NT2/D1 (cell line): ENCODE measurements at regions not wholly inside any gene's neighbourhood (a gene's known extent, or its start where the extent isn't known, plus 50 kb on each side); places are given as distances from the start of the nearest gene placed in this dataset.

Source experiments
- DNase-seq: peaks from one replicate; pipeline ENCODE4 v3.0.0-alpha.2; 2011; ENCODE audit warnings: low read depth, low spot score
- H3K27me3 ChIP-seq: 2 replicates; pipeline ENCODE4 v1.6.0; 2011; ENCODE audit warnings: mild to moderate bottlenecking; ENCODE audit not compliant: insufficient read length, insufficient read depth
- H3K36me3 ChIP-seq: 2 replicates; pipeline ENCODE4 v1.6.1; 2011; ENCODE audit warnings: mild to moderate bottlenecking, low read length, mixed read lengths; ENCODE audit not compliant: insufficient read depth, insufficient read length
- H3K4me1 ChIP-seq: 2 replicates; pipeline ENCODE4 v1.5.1; 2011; ENCODE audit not compliant: insufficient read depth, insufficient read length
- H3K4me3 ChIP-seq: 2 replicates; pipeline ENCODE4 v1.5.1; 2011; ENCODE audit warnings: low read depth; ENCODE audit not compliant: insufficient read length
- H3K9ac ChIP-seq: 2 replicates; pipeline ENCODE4 v1.6.0; 2011; ENCODE audit warnings: low read depth; ENCODE audit not compliant: insufficient read length
- H3K9me3 ChIP-seq: 2 replicates; pipeline ENCODE4 v1.5.1; 2011; ENCODE audit warnings: mild to moderate bottlenecking, low read length; ENCODE audit not compliant: insufficient read depth
- SUZ12 ChIP-seq: IDR thresholded peaks from 2 replicates; pipeline ENCODE4 v1.6.1; 2011; ENCODE audit not compliant: insufficient read length, insufficient read depth; ENCODE audit errors: extremely low read depth
- YY1 ChIP-seq: IDR thresholded peaks from 2 replicates; pipeline ENCODE4 v1.6.1; 2011; ENCODE audit not compliant: insufficient read length, insufficient read depth
- ZNF274 ChIP-seq: IDR thresholded peaks from 2 replicates; pipeline ENCODE4 v1.6.1; 2011; ENCODE audit warnings: mild to moderate bottlenecking, low read depth, low read length

GRCh38 chr6:37580176-37580955, 80.7 kb upstream of the CCDC167 start:
- Histone ChIP-seq H3K27me3 (no peaks in the 10 kb centered on the region), H3K9ac (peak overlapping the region; percentile 21), H3K36me3 (no peaks in the 10 kb centered on the region), H3K4me1 (peaks cover 29% of the 10 kb centered on the region), H3K9me3 (peaks cover 4% of the 10 kb centered on the region; the same call in 1 of the 2 replicates), H3K4me3 (no peak overlapping the region)
- no peak for TF ChIP-seq SUZ12
- TF ChIP-seq YY1: no peak
- TF ChIP-seq ZNF274: no peak
- no peak for DNase-seq

GRCh38 chr6:37579444-37580067, 79.9 kb upstream of the CCDC167 start:
- Histone ChIP-seq H3K36me3 (no peaks in the 10 kb centered on the region), H3K9me3 (peaks cover 4% of the 10 kb centered on the region; the same call in 1 of the 2 replicates), H3K4me3 (no peak overlapping the region), H3K4me1 (peaks cover 26% of the 10 kb centered on the region), H3K9ac (no peak overlapping the region), H3K27me3 (no peaks in the 10 kb centered on the region)
- TF ChIP-seq ZNF274: no peak
- no peak for DNase-seq

GRCh38 chr6:37578104-37578503, 78.4 kb upstream of the CCDC167 start:
- Histone ChIP-seq H3K27me3 (no peaks in the 10 kb centered on the region), H3K4me3 (no peak overlapping the region), H3K36me3 (no peaks in the 10 kb centered on the region), H3K9ac (no peak overlapping the region), H3K4me1 (peaks cover 22% of the 10 kb centered on the region), H3K9me3 (peaks cover 4% of the 10 kb centered on the region; the same call in 1 of the 2 replicates)
- TF ChIP-seq ZNF274: no peak
- no peak for TF ChIP-seq YY1
- TF ChIP-seq SUZ12: no peak
- no peak for DNase-seq

- Histone ChIP-seq H3K36me3 (no peaks in the 10 kb centered on the region), H3K27me3 (peaks cover 9% of the 10 kb centered on the region), H3K4me1 (peaks cover 16% of the 10 kb centered on the region), H3K9ac (no peak overlapping the region), H3K9me3 (peaks cover 4% of the 10 kb centered on the region; the same call in 1 of the 2 replicates), H3K4me3 (no peak overlapping the region)
- no peak for DNase-seq
- TF ChIP-seq SUZ12: no peak
- TF ChIP-seq YY1: no peak
- no peak for TF ChIP-seq ZNF274
Measured at GRCh38 chr6:37576336-37576737, 76.6 kb upstream of the CCDC167 start.

DNA sequence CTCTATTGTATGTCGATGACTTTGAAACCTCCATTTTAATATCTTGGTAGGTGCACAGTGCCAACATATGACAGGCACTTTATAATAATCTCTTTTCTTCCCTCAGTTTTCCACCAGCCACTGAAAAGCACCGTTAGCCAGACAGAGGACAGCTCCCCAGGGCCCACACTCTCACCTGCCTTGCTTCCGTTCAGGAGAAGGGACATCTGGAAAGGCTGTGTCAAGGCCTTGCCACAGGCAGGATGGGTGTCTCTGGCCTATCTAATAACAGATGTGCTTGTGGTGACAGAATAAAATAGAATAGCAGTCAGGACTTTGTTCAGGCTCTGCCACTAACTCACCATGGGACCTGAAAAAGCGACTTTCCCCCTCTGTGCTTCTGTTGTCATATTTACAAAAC, 75.5 kb upstream of the CCDC167 start:
- Histone ChIP-seq H3K9me3 (no peaks in the 10 kb centered on the region), H3K27me3 (peaks cover 14% of the 10 kb centered on the region), H3K36me3 (no peaks in the 10 kb centered on the region), H3K4me3 (no peak overlapping the region), H3K9ac (no peak overlapping the region), H3K4me1 (peaks cover 16% of the 10 kb centered on the region)
- TF ChIP-seq YY1 (no peak), ZNF274 (no peak), SUZ12 (no peak)
- no peak for DNase-seq

GRCh38 chr6:37572334-37572733, 72.6 kb upstream of the CCDC167 start:
- Histone ChIP-seq H3K36me3 (no peaks in the 10 kb centered on the region), H3K9ac (no peak overlapping the region), H3K4me1 (peaks cover 11% of the 10 kb centered on the region), H3K9me3 (no peaks in the 10 kb centered on the region), H3K27me3 (peaks cover 14% of the 10 kb centered on the region), H3K4me3 (no peak overlapping the region)
- TF ChIP-seq YY1: no peak
- TF ChIP-seq SUZ12: no peak
- TF ChIP-seq ZNF274: no peak
- DNase-seq: no peak

GRCh38 chr6:37570482-37571133, 70.9 kb upstream of the CCDC167 start:
- peaks cover 4% of the 10 kb centered on the region for H3K4me1 ChIP-seq
- DNase-seq: no peak
- peaks cover 14% of the 10 kb centered on the region for H3K27me3 ChIP-seq
- TF ChIP-seq YY1: no peak
- TF ChIP-seq SUZ12: no peak
- no peak for TF ChIP-seq ZNF274
- no peaks in the 10 kb centered on the region for H3K9me3 ChIP-seq
- no peak overlapping the region for H3K4me3 ChIP-seq
- H3K36me3 ChIP-seq: no peaks in the 10 kb centered on the region
- no peak overlapping the region for H3K9ac ChIP-seq
